Upper lobe of left lung (tissue), 6 donors: ENCODE measurements at regions not wholly inside any gene's neighbourhood (a gene's known extent, or its start where the extent isn't known, plus 50 kb on each side); places are given as distances from the start of the nearest gene placed in this dataset.
A peak's percentile ranks its signal among the peaks of the same experiment; 100 is the strongest.

Experiments used
- ATAC-seq, 2 donors: fragments of 200-7000 bp; cut with Tn5 transposase; one replicate each; pipeline ENCODE4 v1.9.1; 2022; ENCODE audit warnings: mild to moderate bottlenecking in 2 of 2, moderate library complexity in 2 of 2; ENCODE audit not compliant: low FRiP score in 2 of 2
- DNase-seq, 2 donors: peaks; one replicate each; pipeline ENCODE4 v3.0.0-alpha.2; 2019 to 2020
- H3K27ac ChIP-seq, 4 donors: fragments of 200-600 bp; sonication (generic); one replicate each; pipeline ENCODE4 v1.5.1; 2016 to 2019
- H3K27me3 ChIP-seq, 4 donors: fragments of 200-600 bp; sonication (generic); one replicate each; pipeline ENCODE4 v1.5.1; 2017 to 2019
- H3K36me3 ChIP-seq, 4 donors: fragments of 200-600 bp; sonication (generic); one replicate each; pipeline ENCODE4 v1.5.1; 2016 to 2019
- H3K4me1 ChIP-seq, 4 donors: fragments of 200-600 bp; sonication (generic); one replicate each; pipeline ENCODE4 v1.5.1; 2018 to 2019
- H3K4me3 ChIP-seq, 4 donors: fragments of 200-600 bp; sonication (generic); one replicate each; pipeline ENCODE4 v1.5.1; 2017 to 2019; ENCODE audit warnings: mild to moderate bottlenecking in 2 of 4, moderate library complexity in 1 of 4
- H3K9me3 ChIP-seq, 4 donors: fragments of 200-600 bp; sonication (generic); one replicate each; pipeline ENCODE4 v1.5.1; 2018 to 2019
- CTCF ChIP-seq, 6 experiments: fragments of 450-650 bp in 4 of 6; fragments of 200-600 bp in 2 of 6; sonication (generic) in 2 of 6; IDR thresholded peaks; one replicate each; pipeline ENCODE4 v1.5.1; 2016 to 2019; ENCODE audit warnings: antibody characterized with exemption in 6 of 6
- EP300 ChIP-seq, 4 donors: sonication (generic); formaldehyde crosslinking; IDR thresholded peaks; one replicate each; pipeline ENCODE4 v1.5.1; 2017; ENCODE audit warnings: antibody characterized with exemption in 4 of 4, control low read depth in 2 of 4
- POLR2A ChIP-seq, 4 donors: fragments of 450-650 bp; IDR thresholded peaks; one replicate each; pipeline ENCODE4 v1.5.1; 2016 to 2017; ENCODE audit warnings: antibody characterized with exemption in 4 of 4, mild to moderate bottlenecking in 2 of 4
- POLR2AphosphoS5 ChIP-seq, 2 donors: sonication (generic); formaldehyde crosslinking; IDR thresholded peaks; one replicate each; pipeline ENCODE4 v1.5.1; 2017; ENCODE audit warnings: antibody characterized with exemption in 2 of 2
- WGBS, 2 donors: methylation state at CpG; one replicate each; pipeline ENCODE4 v1.1.5; 2017 to 2018; 5-methylcytosine and 5-hydroxymethylcytosine counted together
- donor health status: DM: no; HTN: no; CAD: no; lungs with moderate emphysema.
- donor health status: DM: no; HTN: yes; CAD: no; lungs with severe emphysema.

GRCh38 chr1:204763773-204764427 lies 78.4 kb upstream of the LRRN2 start:
- Histone ChIP-seq H3K27me3 (no peaks in the 10 kb centered on the region), H3K27ac (no peak overlapping the region), H3K36me3 (no peaks in the 10 kb centered on the region), H3K9me3 (no peaks in the 10 kb centered on the region), H3K4me3 (no peak overlapping the region), H3K4me1 (peaks cover 0 to 9% (median 9%) of the 10 kb centered on the region in 4 donors)
- DNase-seq (peak; percentile 37 to 91), ATAC-seq (peak; percentile 77 to 88)
- no peak for TF ChIP-seq POLR2A (IDR thresholded peaks at IDR 0.05)
- TF ChIP-seq CTCF (IDR thresholded peaks at IDR 0.05), result peak; percentile 51 to 82 (median 54)
- WGBS, 2 donors, result 12 to 21% methylated on average over 17 to 18 of the region's 18 CpGs

GRCh38 chr1:204769997-204770396 lies 84.5 kb upstream of the LRRN2 start:
- DNase-seq, result no peak
- ATAC-seq, result no peak
- Histone ChIP-seq H3K27me3 (no peaks in the 10 kb centered on the region), H3K4me1 (no peaks in the 10 kb centered on the region), H3K4me3 (no peak overlapping the region), H3K36me3 (no peaks in the 10 kb centered on the region), H3K9me3 (no peaks in the 10 kb centered on the region), H3K27ac (no peak overlapping the region)
- 75 to 76% methylated on average over 2 of the region's 2 CpGs for WGBS, 2 donors
- TF ChIP-seq POLR2A (IDR thresholded peaks at IDR 0.05), result no peak
- no peak for TF ChIP-seq EP300 (IDR thresholded peaks at IDR 0.05)
- TF ChIP-seq CTCF (IDR thresholded peaks at IDR 0.05), result no peak
- no peak for TF ChIP-seq POLR2AphosphoS5 (IDR thresholded peaks at IDR 0.05)

GRCh38 chr1:204771358-204771757 lies 85.8 kb upstream of the LRRN2 start:
- WGBS, 2 donors, result 80 to 83% methylated on average over 7 of the region's 7 CpGs
- H3K27ac ChIP-seq, result no peak overlapping the region
- H3K36me3 ChIP-seq, result no peaks in the 10 kb centered on the region
- ATAC-seq (no peak), DNase-seq (no peak)
- H3K9me3 ChIP-seq, result no peaks in the 10 kb centered on the region
- no peaks in the 10 kb centered on the region for H3K27me3 ChIP-seq
- no peaks in the 10 kb centered on the region for H3K4me1 ChIP-seq
- TF ChIP-seq POLR2A (IDR thresholded peaks at IDR 0.05), result no peak
- no peak for TF ChIP-seq CTCF (IDR thresholded peaks at IDR 0.05)
- TF ChIP-seq POLR2AphosphoS5 (IDR thresholded peaks at IDR 0.05), result no peak
- no peak for TF ChIP-seq EP300 (IDR thresholded peaks at IDR 0.05)
- no peak overlapping the region for H3K4me3 ChIP-seq

GRCh38 chr1:204773246-204773645 lies 87.7 kb upstream of the LRRN2 start:
- H3K27ac ChIP-seq, result no peak overlapping the region
- DNase-seq (no peak), ATAC-seq (no peak)
- no peaks in the 10 kb centered on the region for H3K27me3 ChIP-seq
- TF ChIP-seq POLR2A (IDR thresholded peaks at IDR 0.05), result no peak
- WGBS, 2 donors, result 50 to 58% methylated on average over 1 of the region's 1 CpG
- H3K4me3 ChIP-seq, result no peak overlapping the region
- no peaks in the 10 kb centered on the region for H3K36me3 ChIP-seq
- no peaks in the 10 kb centered on the region for H3K4me1 ChIP-seq
- no peaks in the 10 kb centered on the region for H3K9me3 ChIP-seq

- DNase-seq, result no peak
- Histone ChIP-seq H3K27me3 (no peaks in the 10 kb centered on the region), H3K4me1 (no peaks in the 10 kb centered on the region), H3K27ac (no peak overlapping the region), H3K9me3 (no peaks in the 10 kb centered on the region), H3K4me3 (no peak overlapping the region), H3K36me3 (no peaks in the 10 kb centered on the region)
- 56 to 68% methylated on average over 4 of the region's 4 CpGs for WGBS, 2 donors
- ATAC-seq, result no peak
- TF ChIP-seq POLR2A (IDR thresholded peaks at IDR 0.05), result no peak
- no peak for TF ChIP-seq EP300 (IDR thresholded peaks at IDR 0.05)
- no peak for TF ChIP-seq POLR2AphosphoS5 (IDR thresholded peaks at IDR 0.05)
- no peak for TF ChIP-seq CTCF (IDR thresholded peaks at IDR 0.05)
Measured at GRCh38 chr1:204775546-204775945, 90.0 kb upstream of the LRRN2 start.
